ENCODE measurements at regions not wholly inside any gene's neighbourhood (a gene's known extent, or its start where the extent isn't known, plus 50 kb on each side); places are given as distances from the start of the nearest gene placed in this dataset.
A peak's percentile ranks its signal among the peaks of the same experiment; 100 is the strongest.
"Not testable (repeated sequence)": the region's sequence is repeated elsewhere in the genome, so short reads cannot be mapped to it uniquely, and the experiment has no call there.

DNA sequence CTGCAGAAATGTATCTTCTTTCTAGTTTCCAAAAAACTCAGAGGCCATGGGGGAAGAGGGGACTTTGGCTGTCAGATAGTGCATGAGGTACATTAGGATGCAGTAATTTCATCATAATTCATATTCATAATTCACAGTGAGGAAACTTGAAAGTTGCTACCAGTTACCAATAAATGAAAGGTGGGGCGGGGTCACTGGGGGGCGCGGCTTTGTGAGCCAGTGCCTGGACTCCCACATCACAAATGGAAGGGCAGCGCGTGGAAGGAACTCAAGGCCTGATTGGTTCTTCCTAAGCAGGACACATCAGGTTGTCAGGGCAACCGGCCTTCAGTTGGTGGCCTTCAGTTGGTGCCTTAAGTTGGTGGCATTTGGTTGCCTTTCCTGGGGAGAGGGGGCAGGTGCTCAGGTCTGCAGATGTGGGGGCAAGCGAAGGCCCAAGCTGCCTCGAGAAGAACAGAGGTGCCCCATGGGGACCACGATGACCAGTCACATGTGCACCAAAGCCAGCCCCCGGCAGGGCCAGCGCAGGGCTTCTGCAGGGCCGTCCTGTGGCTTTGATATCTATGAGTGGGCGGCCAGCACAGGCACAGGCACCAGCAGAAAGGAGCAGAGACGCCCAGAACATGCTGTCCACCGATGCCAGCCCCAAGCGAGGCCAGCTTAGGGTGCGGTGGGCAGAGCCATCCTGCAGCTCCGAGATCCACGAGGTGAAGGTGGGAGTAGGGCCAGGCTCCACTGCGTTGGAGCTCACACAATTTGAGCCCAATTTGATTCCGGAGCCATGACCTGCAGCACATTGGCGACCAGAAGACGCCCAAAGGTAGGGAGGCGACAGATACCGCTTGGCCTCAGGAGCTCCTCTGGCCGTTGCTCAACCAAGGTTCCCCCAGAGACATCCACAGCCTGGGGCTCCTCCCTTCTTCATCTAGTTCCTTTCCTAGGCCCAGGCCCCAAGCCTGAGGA, 3248.2 kb upstream of the OR11H1 start:
- DNase-seq = not testable (repeated sequence)

GRCh38 chr22:12284690-12285089, 3243.3 kb upstream of the OR11H1 start:
- peak; percentile 0 for DNase-seq

- DNase-seq = not testable (repeated sequence)
These were observed 3230.6 kb upstream of the OR11H1 start for GRCh38 chr22:12297351-12297750.

All from hematopoietic multipotent progenitor cell treated with erythropoietin and hydrocortisone succinate and interleukin-3 and kit ligand, for 4 days (in vitro differentiated cells).